ENCODE measurements at regions not wholly inside any gene's neighbourhood (a gene's known extent, or its start where the extent isn't known, plus 50 kb on each side); places are given as distances from the start of the nearest gene placed in this dataset.
"Not testable (repeated sequence)": the region's sequence is repeated elsewhere in the genome, so short reads cannot be mapped to it uniquely, and the experiment has no call there.

DNA sequence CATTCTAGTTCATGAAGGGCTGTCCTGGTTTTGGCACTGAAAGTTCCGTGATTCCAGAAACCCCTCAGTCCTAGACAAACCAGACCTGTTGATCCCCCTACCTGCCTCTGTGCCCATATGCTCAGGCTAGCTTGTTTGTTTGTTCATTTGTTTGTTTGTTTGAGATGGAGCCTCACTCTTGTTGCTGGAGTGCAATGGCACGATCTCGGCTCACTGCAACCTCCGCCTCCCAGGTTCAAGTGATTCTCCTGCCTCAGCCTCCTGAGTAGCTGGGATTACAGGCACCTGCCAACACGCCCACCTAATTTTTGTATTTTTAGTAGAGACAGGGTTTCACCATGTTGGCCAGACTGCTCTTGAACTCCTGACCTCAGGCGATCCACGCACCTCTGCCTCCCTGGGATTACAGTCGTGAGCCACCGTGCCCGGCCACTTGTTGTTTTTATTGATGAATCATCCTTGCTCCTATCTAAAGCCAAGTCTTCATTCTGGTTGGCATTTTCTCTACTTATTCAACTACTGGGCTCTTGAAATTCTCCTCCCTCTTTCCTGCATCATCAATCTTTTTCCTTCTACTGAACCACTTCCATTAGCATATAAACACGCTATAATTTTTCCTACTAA lies 86.3 kb upstream of the BMP2K start:
- DNase-seq (ENCODE audit: missing footprints) (no peak), ATAC-seq (no peak)
- intact Hi-C loops (cut with DNase I): loop anchor here (5.0 kb wide), 1 partner anchor 87 kb away; the partner anchor contains the start of gene BMP2K

DNA sequence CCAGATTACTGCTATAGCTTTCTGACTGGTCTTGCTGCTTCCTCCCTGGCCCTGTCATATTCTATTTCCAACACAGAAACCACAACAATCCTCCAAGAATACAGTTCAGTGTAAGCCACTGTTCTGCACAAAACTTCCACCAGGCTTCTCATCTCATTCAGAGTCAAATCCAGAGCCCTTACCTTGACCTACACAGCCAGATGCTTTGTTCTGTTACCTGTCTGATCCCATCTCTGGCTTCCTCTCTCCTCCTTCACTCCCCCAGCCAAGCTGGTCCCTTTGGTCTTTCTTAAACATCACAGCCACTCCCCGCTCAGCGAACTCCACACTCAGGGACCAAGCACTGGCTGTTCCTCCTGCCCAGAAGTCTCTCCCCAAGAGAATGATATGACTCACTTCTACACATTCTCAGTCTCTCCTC lies 84.8 kb upstream of the BMP2K start:
- peak; percentile 40 for ATAC-seq
- intact Hi-C loops (cut with DNase I): loop anchor here (5.0 kb wide), 1 partner anchor 86 kb away; the partner anchor contains the start of gene BMP2K
- DNase-seq (ENCODE audit: missing footprints): no peak

DNA sequence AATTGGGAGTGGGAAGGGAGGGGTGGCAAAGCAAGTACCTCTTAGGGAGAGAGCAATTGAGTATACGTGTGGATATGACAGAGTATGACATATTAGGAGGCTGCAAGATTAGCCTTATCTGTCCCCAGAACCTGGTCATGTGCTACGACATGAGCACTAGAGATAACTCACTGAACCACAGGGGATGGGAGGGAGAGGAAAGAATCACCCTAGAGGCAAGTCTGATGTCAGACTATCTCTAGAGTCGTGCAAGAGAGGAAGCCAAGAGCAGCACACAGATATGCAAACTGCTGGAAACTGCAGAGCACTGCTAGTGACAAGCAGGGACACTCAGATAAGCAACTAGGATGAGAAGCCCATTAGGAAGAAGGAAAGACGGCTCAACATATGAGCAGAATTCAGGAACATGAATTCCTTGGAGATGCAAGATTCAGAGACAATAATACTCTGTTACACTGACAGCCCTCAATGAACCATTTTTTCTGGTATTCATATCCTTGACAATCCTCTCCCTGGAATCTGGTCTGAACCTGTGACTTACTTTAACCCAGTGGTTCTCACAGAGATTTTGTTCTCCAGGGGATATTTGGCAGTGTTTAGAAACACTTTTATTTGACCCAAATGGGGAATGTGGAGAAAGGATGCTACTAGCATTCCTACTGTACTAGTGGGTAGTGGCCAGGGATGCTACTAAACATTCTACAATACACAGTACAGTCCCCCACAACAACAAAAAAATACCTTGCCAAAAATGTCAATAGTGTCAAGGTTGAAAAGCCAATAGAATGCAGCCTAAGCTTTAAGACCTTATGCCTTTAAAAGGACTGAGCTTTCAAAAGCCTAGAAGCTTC lies 84.0 kb upstream of the BMP2K start:
- no peak for DNase-seq (ENCODE audit: missing footprints)
- intact Hi-C loops (cut with DNase I): loop anchor here (5.0 kb wide), 1 partner anchor 85 kb away; the partner anchor contains the start of gene BMP2K
- ATAC-seq: peak; percentile 91

DNA sequence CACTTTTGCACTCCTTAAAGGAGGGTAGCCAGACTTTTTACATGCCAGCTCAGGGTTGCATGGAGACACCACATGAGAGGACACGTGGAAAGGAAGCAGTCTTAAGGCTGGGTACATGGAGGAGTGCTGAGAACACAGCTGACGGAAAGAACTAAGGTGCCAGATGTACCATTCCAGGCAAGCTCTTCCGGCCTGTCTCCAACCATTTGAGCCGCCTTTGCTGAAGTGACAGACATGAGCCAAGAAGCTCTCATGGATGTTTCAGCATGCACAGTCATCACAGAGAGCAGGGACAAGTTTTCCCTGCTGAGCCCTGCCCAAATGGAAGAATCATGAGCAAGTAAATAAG lies 83.4 kb upstream of the BMP2K start:
- no peak for DNase-seq (ENCODE audit: missing footprints)
- ATAC-seq: peak; percentile 59

DNA sequence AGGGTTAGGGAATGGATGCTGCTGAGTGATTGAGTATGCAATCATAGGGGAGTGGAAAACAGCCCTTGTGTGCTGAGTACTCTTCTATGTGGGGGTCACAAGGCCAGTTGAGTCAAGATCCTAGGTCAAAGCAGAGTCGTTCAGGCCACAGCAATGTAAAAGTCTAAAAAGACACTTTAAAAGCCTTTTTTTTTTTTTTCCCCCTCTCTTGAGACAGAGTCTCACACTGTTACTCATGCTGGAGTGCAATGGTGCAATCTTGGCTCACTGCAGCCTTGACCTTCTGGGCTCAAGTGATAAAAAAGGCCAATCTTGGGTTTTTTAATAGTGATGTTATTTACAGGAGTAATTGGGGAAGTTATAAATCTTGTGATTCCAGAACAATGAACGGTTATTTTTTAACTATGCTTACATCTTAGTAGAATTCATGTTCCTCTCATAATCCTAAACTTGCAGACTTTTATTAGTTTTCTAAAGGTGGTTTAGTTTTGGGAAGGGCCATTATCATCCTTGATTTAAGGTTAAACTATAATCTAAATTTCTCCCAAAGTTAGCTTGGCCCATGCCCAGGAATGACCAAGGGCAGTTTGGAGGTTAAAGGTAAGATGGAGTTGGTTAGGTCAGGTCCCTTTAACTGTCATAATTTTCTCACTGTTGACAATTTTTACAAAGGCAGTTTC lies 82.2 kb upstream of the BMP2K start:
- intact Hi-C loops (cut with DNase I): loop anchor here (5.0 kb wide), 1 partner anchor 83 kb away; the partner anchor contains the start of gene BMP2K
- ATAC-seq (peak; percentile 29), DNase-seq (ENCODE audit: missing footprints) (peak; percentile 60)

More for the DNA sequence above, 83.4 kb upstream of the BMP2K start:
- intact Hi-C loops (cut with DNase I): loop anchor here (5.0 kb wide), 1 partner anchor 85 kb away; the partner anchor contains the start of gene BMP2K

DNA sequence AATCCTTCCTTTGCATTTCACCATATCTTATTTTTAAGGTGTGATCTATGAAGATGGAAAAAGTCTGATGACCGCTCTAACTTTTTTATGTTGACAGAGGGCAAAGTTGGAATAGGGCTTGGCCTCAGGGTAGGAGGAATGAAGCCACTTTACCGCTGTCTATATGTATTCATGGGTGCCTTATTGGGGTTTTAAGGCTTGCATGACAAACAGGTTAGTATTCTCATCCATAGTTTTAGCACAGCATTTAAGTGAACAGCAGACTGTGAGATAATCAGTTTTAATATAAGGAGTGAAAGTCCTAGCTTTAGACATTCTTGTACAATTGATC lies 81.7 kb upstream of the BMP2K start:
- ATAC-seq: no peak
- DNase-seq (ENCODE audit: missing footprints): no peak
- intact Hi-C loops (cut with DNase I): loop anchor here (5.0 kb wide), 1 partner anchor 83 kb away; the partner anchor contains the start of gene BMP2K

DNA sequence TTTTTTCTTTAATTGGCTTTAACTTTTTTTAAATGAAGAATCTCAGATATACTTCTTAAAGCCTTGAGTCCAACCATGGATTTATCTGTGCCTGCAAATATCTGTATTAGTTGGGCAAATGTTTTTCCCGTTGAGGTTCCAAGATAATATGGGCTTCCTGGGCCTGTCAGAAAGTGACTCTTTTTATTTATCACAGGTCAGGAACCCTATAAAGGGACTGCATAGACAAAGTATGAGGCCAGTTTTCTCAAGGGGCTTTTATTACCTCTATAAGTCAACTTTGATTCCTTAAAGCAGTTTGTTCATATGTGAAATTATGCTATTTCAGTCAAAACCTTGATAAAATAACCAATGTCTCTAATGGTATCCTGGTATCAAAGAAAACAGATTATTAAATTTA lies 80.2 kb upstream of the BMP2K start:
- DNase-seq (ENCODE audit: missing footprints): no peak
- no peak for ATAC-seq
- intact Hi-C loops (cut with DNase I): no loop called here

DNA sequence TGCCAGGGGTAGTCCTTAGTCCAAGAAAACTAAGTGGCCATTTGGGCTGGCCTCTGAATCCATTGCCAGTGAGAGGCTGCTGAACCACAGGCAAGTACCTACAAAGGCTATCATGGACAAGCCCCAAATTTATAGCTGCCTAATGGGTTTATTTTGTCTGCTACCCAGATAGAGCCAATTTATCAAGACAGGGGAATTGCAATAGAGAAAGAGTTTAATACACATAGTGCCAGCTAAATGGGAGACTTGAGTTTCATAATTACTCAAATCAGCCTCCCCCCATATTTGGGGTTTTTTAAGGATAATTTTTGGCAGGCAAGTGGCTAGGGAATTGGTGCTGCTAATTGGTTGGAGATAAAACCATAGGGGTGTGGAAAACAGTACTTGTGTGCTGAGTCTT lies 73.1 kb upstream of the BMP2K start:
- intact Hi-C loops (cut with DNase I): no loop called here
- no peak for ATAC-seq
- no peak for DNase-seq (ENCODE audit: missing footprints)

DNA sequence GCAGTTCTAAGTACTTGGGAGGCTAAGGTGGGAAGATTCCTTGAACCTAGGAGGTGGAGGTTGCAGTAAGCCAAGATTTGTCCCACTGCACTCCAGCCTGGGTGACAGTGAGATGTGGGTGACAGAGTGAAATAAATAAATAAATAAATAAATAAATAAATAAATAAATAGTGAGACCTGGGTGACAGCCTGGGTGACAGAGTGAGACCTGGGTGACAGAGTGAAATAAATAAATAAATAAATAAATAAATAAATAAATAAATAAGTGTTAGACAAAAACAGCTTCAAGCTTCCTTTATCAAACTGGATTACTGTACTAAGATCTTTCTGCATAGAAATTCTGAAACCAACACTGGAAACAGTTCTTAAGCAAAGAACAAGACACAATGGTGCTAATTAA lies 71.8 kb upstream of the BMP2K start:
- DNase-seq (ENCODE audit: missing footprints): no peak
- intact Hi-C loops (cut with DNase I): no loop called here
- no peak for ATAC-seq

DNA sequence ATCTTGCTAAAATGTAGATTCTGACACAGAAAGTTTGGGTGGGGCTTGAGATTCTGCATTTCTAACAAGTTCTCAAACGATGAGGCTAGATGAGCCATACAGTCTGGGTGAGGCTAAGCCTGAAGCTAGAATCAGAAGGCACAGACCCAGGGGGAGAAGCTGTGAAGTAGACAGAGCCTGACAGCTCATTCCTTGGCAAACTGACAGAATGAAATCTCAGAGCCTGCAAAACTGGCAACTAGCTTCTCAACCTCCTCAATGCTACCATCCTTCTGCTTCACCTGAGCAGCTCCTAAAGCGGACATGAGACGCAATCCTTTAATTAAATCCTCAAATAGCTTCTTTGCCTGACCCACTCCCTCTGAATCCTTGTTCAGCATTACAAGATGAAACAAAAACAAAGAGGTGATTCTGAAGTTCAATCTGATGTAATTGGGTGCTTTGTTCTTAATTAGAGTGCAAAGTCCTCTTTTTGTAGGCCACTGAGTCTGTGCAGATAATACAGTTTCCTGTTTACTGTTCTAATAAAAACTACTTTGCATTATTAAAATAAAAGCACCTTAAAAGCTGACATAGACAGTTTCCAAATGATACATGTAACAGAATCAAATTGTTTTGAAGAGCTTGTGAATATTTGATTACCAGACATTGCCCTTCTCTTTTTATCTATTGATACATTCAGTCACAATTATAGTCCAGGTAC lies 71.0 kb upstream of the BMP2K start:
- DNase-seq (ENCODE audit: missing footprints) (no peak), ATAC-seq (peak; percentile 62)
- intact Hi-C loops (cut with DNase I): no loop called here

DNA sequence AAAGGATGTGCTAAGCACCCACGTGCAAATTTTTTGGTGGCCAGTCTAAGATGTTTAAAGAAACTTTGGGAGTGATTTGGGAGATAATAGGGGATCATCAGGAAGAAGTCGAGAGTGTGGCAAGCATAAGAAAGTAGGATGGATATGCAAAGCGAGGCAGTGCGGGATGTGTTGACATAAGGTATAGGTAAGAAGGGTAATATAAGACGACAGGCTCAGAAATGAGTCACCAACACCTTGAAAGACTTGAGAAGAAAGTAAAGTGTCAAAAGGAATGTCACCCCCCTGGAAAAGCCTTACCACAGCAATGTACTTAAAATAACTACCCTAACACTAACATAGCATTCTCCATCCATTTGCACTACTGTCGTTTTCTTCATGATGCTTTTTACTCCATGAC lies 69.8 kb upstream of the BMP2K start:
- intact Hi-C loops (cut with DNase I): no loop called here
- no peak for ATAC-seq
- DNase-seq (ENCODE audit: missing footprints): no peak

DNA sequence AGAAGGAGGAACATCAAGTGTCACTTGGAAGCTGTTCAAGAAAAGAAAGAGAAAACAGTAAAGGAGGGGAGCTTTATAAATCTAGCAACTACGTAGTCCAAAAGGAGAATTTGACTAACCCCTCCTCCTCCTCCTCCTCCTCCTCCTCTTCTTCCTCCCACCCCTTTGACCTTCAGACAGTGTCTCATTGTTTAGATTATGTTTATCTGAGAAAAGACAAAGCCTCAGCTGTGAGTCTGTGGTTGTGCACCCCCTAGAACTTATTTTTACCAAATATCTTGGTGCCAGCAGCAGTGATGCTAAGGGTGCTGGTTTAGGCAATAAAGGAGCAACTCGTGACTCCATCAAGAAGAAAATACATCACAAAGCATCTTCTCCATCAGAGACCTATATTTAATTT lies 68.9 kb upstream of the BMP2K start:
- no peak for DNase-seq (ENCODE audit: missing footprints)
- no peak for ATAC-seq
- intact Hi-C loops (cut with DNase I): no loop called here

DNA sequence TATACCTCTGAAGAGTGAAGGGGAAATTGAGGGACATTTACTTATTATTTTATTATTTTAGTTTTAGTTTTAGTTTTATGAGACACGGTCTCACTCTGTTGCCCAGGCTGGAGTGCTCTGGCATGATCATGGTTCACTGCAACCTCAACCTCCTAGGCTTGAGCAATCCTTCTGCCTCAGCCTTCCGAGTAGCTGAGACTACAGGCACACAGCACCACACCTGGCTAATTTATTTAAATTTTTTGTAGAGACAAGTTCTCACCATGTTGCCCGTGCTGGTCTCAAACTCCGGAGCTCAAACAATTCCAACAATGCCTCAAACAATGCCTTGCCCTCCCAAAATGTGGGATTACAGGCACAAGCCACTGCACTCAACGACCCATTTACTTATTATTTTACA lies 68.4 kb upstream of the BMP2K start:
- ATAC-seq (no peak), DNase-seq (ENCODE audit: missing footprints) (no peak)
- intact Hi-C loops (cut with DNase I): no loop called here

DNA sequence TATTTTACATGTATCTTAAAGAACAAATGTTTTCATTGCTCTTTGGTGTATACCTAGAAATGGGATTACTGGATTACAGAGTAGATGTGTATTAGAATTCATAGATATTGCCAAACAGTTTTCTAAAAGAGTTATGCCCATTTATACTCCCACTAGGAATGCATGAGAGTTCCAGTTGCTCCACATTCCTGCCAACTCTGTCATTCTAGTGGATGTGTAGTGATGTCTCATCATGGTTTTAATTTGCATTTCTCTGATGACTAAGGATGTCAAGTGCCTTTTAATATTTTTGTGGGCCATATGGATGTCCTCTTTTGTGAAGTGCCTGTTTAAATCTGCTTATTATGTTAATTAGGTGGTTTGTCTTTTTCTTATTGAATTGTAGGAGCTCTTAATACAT lies 65.6 kb upstream of the BMP2K start:
- intact Hi-C loops (cut with DNase I): no loop called here
- no peak for ATAC-seq
- DNase-seq (ENCODE audit: missing footprints): no peak

DNA sequence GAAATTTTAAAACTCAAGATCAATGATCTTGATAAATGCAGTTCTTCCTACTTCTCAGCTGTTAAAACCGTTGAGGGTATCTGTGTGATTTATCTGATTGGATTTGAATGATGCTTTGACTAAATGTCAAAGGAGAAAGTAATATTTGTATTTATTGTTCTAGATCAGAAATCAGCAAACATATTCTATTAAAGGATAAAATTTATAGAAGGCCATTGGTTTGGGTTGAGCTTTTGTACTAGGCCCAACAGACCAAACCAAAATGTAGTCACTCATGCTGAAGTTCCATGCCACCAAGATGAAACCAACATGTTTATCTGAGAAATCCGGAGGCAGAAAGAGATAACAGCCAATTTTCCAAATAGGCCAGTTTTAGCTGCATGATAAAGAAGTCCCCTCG lies 64.5 kb upstream of the BMP2K start:
- intact Hi-C loops (cut with DNase I): no loop called here
- ATAC-seq (no peak), DNase-seq (ENCODE audit: missing footprints) (no peak)

DNA sequence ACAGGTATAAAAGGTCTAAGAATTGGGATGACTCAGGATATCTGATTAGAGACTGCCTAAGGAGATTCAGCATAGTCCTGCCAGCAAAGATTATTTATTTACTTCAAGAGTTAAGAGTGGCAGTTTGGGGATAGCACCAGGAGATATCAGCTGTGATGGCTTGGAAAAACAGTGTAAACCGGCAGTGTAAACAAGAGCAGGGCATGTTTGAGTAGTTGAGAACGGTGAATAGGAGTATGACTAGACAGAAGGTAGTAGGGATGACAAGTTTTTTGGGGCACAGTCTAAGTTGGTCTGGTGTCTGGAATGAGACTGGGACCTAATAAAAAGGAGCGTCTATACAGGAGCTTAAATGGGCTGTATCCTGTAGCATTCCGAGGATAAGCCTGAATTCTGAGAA lies 61.6 kb upstream of the BMP2K start:
- intact Hi-C loops (cut with DNase I); DNase-seq (ENCODE audit: missing footprints); ATAC-seq: not testable (repeated sequence)

DNA sequence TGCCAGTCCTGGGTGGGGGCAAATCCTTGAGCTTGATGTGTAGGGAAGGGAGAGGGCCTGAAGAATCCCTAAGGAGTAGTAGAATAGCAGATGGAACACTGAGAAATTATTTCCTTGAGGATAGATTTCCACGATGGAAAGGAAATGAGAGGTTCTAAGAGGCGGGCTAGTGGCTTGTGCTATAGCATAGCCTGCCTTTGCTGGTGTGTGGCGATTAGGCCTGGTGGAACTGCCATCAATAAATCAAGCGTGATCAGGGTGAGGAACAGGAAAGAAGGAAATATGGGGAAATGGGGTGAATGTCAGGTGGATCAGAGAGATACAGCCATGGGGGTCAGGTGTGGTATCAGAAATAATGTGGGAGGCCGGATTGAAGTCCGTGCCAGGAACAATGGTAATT lies 60.8 kb upstream of the BMP2K start:
- intact Hi-C loops (cut with DNase I); ATAC-seq; DNase-seq (ENCODE audit: missing footprints): not testable (repeated sequence)

DNA sequence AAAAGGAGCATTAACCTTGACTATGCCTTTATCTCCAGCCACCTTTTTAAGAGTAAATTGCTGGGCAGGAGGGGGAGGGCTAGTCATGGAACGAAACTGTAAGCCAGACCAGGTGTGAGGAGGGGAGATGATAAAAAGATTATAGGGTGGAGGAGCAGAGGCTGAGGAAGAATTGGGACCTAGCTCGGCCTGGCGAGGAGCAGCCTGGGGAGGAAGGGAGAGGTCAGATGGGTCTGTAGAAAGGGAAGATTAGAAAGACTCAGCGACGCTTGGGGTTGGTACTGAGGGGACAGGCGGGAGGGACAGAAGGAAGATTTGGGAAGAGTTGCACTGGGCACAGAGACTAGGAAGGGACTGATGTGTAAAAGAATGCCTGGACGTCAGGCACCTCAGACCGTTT lies 58.4 kb upstream of the BMP2K start:
- ATAC-seq; intact Hi-C loops (cut with DNase I); DNase-seq (ENCODE audit: missing footprints): not testable (repeated sequence)

DNA sequence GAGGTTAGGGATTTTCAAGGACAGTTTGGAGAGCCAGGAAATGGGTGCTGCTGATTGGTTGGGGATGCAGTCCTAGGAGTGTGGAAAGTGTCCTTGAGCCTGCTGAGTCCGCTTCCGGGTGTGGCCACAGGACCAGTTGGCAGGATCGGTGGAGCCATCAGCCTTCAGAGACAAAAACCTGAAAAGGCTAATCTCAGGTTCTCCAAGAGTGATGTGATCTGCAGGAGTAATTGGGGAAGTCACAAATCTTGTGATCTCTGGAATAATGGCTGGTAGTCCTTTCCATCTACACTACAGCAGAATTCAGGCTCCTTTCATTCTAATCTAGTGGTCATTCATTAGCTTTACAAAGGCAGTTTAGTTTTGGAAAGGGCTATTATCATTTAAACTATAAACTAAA lies 55.9 kb upstream of the BMP2K start:
- DNase-seq (ENCODE audit: missing footprints) (no peak), ATAC-seq (no peak)
- intact Hi-C loops (cut with DNase I): no loop called here
